H9 (cell line): ENCODE measurements at regions not wholly inside any gene's neighbourhood (a gene's known extent, or its start where the extent isn't known, plus 50 kb on each side); places are given as distances from the start of the nearest gene placed in this dataset.

Source experiments
- DNase-seq: peaks from one replicate; pipeline ENCODE4 v3.0.0-alpha.2; 2017
- H2AFZ ChIP-seq: one replicate; pipeline ENCODE4 v1.6.1; 2013; ENCODE audit warnings: mild to moderate bottlenecking, low read length, control low read depth, moderate library complexity
- H2AK5ac ChIP-seq: 2 replicates; pipeline ENCODE4 v1.6.1; 2013; ENCODE audit warnings: low read length, control low read depth, mixed read lengths; ENCODE audit not compliant: insufficient read length
- H2BK120ac ChIP-seq: one replicate; pipeline ENCODE4 v1.6.1; 2013; ENCODE audit warnings: low read depth, mild to moderate bottlenecking, low read length, control low read depth, inconsistent platforms; ENCODE audit not compliant: poor library complexity, severe bottlenecking
- H2BK12ac ChIP-seq: 2 replicates; pipeline ENCODE4 v1.6.1; 2013; ENCODE audit warnings: low read length, control low read depth, mixed read lengths, low read depth; ENCODE audit not compliant: insufficient read length
- H2BK15ac ChIP-seq: 2 replicates; pipeline ENCODE4 v1.6.1; 2013; ENCODE audit warnings: low read depth, low read length, control low read depth
- H2BK20ac ChIP-seq: one replicate; pipeline ENCODE4 v1.6.1; 2013; ENCODE audit warnings: low read depth, mild to moderate bottlenecking, low read length, control low read depth, inconsistent platforms; ENCODE audit not compliant: poor library complexity, severe bottlenecking
- H2BK5ac ChIP-seq: 2 replicates; pipeline ENCODE4 v1.6.1; 2013; ENCODE audit warnings: low read length, control low read depth, mixed read lengths; ENCODE audit not compliant: insufficient read length
- H3K14ac ChIP-seq: 2 replicates; pipeline ENCODE4 v1.6.1; 2013; ENCODE audit warnings: low read length, control low read depth; ENCODE audit not compliant: insufficient read depth
- H3K18ac ChIP-seq: 2 replicates; pipeline ENCODE4 v1.6.1; 2013; ENCODE audit warnings: low read depth, mild to moderate bottlenecking, mixed read lengths, low read length, control low read depth; ENCODE audit not compliant: insufficient read length
- H3K23ac ChIP-seq: 2 replicates; pipeline ENCODE4 v1.6.1; 2013; ENCODE audit warnings: low read length, control low read depth, mixed read lengths, low read depth; ENCODE audit not compliant: insufficient read length
- H3K23me2 ChIP-seq: 2 replicates; pipeline ENCODE4 v1.6.1; 2013; ENCODE audit warnings: low read depth, mild to moderate bottlenecking, mixed read lengths, low read length, control low read depth; ENCODE audit not compliant: insufficient read length, poor library complexity, severe bottlenecking
- H3K27ac ChIP-seq: 2 replicates; pipeline ENCODE4 v1.5.1; 2013; ENCODE audit warnings: low read length, control low read depth, mixed read lengths, low read depth; ENCODE audit not compliant: insufficient read length
- H3K27me3 ChIP-seq: 2 replicates; pipeline ENCODE4 v1.6.1; 2013; ENCODE audit warnings: low read length, control low read depth, inconsistent platforms; ENCODE audit not compliant: insufficient read depth
- H3K4ac ChIP-seq: 2 replicates; pipeline ENCODE4 v1.6.1; 2013; ENCODE audit warnings: low read depth, mild to moderate bottlenecking, control low read depth, inconsistent platforms, low read length, moderate library complexity
- H3K4me1 ChIP-seq: 2 replicates; pipeline ENCODE4 v1.6.1; 2013; ENCODE audit warnings: low read length, control low read depth, inconsistent platforms; ENCODE audit not compliant: insufficient read depth
- H3K4me2 ChIP-seq: 2 replicates; pipeline ENCODE4 v1.6.1; 2013; ENCODE audit warnings: low read length, control low read depth, mixed read lengths; ENCODE audit not compliant: insufficient read length, insufficient read depth
- H3K56ac ChIP-seq: 2 replicates; pipeline ENCODE4 v1.6.1; 2013; ENCODE audit warnings: low read depth, mild to moderate bottlenecking, mixed read lengths, low read length, control low read depth; ENCODE audit not compliant: insufficient read length
- H3K79me1 ChIP-seq: 2 replicates; pipeline ENCODE4 v1.6.1; 2013; ENCODE audit warnings: low read depth, mild to moderate bottlenecking, moderate library complexity, low read length, control low read depth, inconsistent platforms; ENCODE audit not compliant: insufficient read depth, poor library complexity, severe bottlenecking
- H3K79me2 ChIP-seq: 2 replicates; pipeline ENCODE4 v1.6.1; 2013; ENCODE audit warnings: low read length, control low read depth, inconsistent platforms; ENCODE audit not compliant: insufficient read depth
- H3K9ac ChIP-seq: 2 replicates; pipeline ENCODE4 v1.6.1; 2013; ENCODE audit warnings: low read length, control low read depth, mixed read lengths; ENCODE audit not compliant: insufficient read length; ENCODE audit errors: extremely low read depth
- H3K9me3 ChIP-seq: one replicate; pipeline ENCODE4 v1.6.1; 2013; ENCODE audit warnings: low read depth, low read length, inconsistent platforms; ENCODE audit not compliant: control insufficient read depth
- H3T11ph ChIP-seq: one replicate; pipeline ENCODE4 v1.6.1; 2013; ENCODE audit warnings: mild to moderate bottlenecking, low read length, control low read depth, inconsistent platforms
- H4K20me1 ChIP-seq: one replicate; pipeline ENCODE4 v1.6.1; 2013; ENCODE audit not compliant: control insufficient read depth, insufficient read length, insufficient read depth
- H4K5ac ChIP-seq: 2 replicates; pipeline ENCODE4 v1.6.1; 2013; ENCODE audit warnings: low read depth, mild to moderate bottlenecking, mixed read lengths, low read length, control low read depth; ENCODE audit not compliant: insufficient read length
- H4K8ac ChIP-seq: replicated peaks from 2 replicates; pipeline ENCODE4 v1.6.1; 2013; ENCODE audit warnings: low read length, control low read depth, mixed read lengths, low read depth; ENCODE audit not compliant: insufficient read length
- H4K91ac ChIP-seq: 2 replicates; pipeline ENCODE4 v1.6.1; 2013; ENCODE audit warnings: low read depth, mild to moderate bottlenecking, moderate library complexity, mixed read lengths, low read length, control low read depth; ENCODE audit not compliant: insufficient read length
- H3K27ac Mint-ChIP-seq, 3 experiments: 2 replicates in 2 of 3; 3 replicates in 1 of 3; pipeline ENCODE4 v1.8.0; 2020 to 2021; ENCODE audit warnings: mixed read lengths in 3 of 3, mild to moderate bottlenecking in 1 of 3, moderate library complexity in 1 of 3
- H3K27me3 Mint-ChIP-seq: 2 replicates; pipeline ENCODE4 v1.8.0; 2021; ENCODE audit warnings: low read depth, mild to moderate bottlenecking, moderate library complexity, mixed read lengths
- H3K36me3 Mint-ChIP-seq, 3 experiments: 2 replicates in 2 of 3; 3 replicates in 1 of 3; pipeline ENCODE4 v1.8.0; 2020 to 2021; ENCODE audit warnings: low read depth in 3 of 3, mixed read lengths in 3 of 3; ENCODE audit not compliant: insufficient read depth in 1 of 3
- H3K4me1 Mint-ChIP-seq, 2 experiments: 2 replicates each; pipeline ENCODE4 v1.8.0; 2020; ENCODE audit warnings: mixed read lengths in 2 of 2
- H3K4me3 Mint-ChIP-seq, 2 experiments: 2 replicates in 1 of 2; 3 replicates in 1 of 2; pipeline ENCODE4 v1.8.0; 2020 to 2021; ENCODE audit warnings: mild to moderate bottlenecking in 2 of 2, mixed read lengths in 2 of 2, moderate library complexity in 1 of 2
- H3K9me3 Mint-ChIP-seq, 2 experiments: 2 replicates in 1 of 2; 3 replicates in 1 of 2; pipeline ENCODE4 v1.8.0; 2020; ENCODE audit warnings: mild to moderate bottlenecking in 2 of 2, mixed read lengths in 2 of 2, moderate library complexity in 1 of 2
- CTCF ChIP-seq: fragments of 200-600 bp; sonication (generic); conservative IDR thresholded peaks from 3 replicates; pipeline ENCODE4 v1.8.0; 2021; ENCODE audit warnings: antibody characterized with exemption, mild to moderate bottlenecking

- no peaks in the 10 kb centered on the region for H4K20me1 ChIP-seq
- H3K23ac ChIP-seq = no peak overlapping the region
- no peaks in the 10 kb centered on the region for H3K27me3 ChIP-seq
- no peak overlapping the region for H2BK5ac ChIP-seq
- H3K9ac ChIP-seq = no peak overlapping the region
- H2BK20ac ChIP-seq = no peak overlapping the region
- no peaks in the 10 kb centered on the region for H3K4me1 ChIP-seq
- peaks cover 13 to 14% of the 10 kb centered on the region in 2 experiments for H3K9me3 Mint-ChIP-seq
- H3K4me1 Mint-ChIP-seq = peaks cover 10 to 11% of the 10 kb centered on the region in 2 experiments
- H3K79me2 ChIP-seq = no peaks in the 10 kb centered on the region
- H3K4me3 Mint-ChIP-seq = no peak overlapping the region
- H3K18ac ChIP-seq = no peak overlapping the region
- H3T11ph ChIP-seq = no peak overlapping the region
- no peak overlapping the region for H2BK120ac ChIP-seq
- no peak overlapping the region for H2BK12ac ChIP-seq
- no peak overlapping the region for H3K4me2 ChIP-seq
- peaks cover 1% of the 10 kb centered on the region for H3K27me3 Mint-ChIP-seq
- H4K8ac ChIP-seq = no peak overlapping the region
- H4K5ac ChIP-seq = no peak overlapping the region
- no peak overlapping the region for H3K56ac ChIP-seq
- H3K79me1 ChIP-seq = no peaks in the 10 kb centered on the region
- no peak overlapping the region for H4K91ac ChIP-seq
- H2AFZ ChIP-seq = no peak overlapping the region
- no peak overlapping the region for H3K27ac ChIP-seq
- H2BK15ac ChIP-seq = no peak overlapping the region
- TF ChIP-seq CTCF = no peak
- no peak overlapping the region for H3K27ac Mint-ChIP-seq
- H3K4ac ChIP-seq = no peak overlapping the region
- H3K9me3 ChIP-seq = no peaks in the 10 kb centered on the region
- peaks cover 7 to 15% (median 9%) of the 10 kb centered on the region in 3 experiments for H3K36me3 Mint-ChIP-seq
- H3K23me2 ChIP-seq = no peaks in the 10 kb centered on the region
- H2AK5ac ChIP-seq = no peak overlapping the region
- H3K14ac ChIP-seq = no peak overlapping the region
- no peak for DNase-seq
These were observed 60.0 kb downstream of the BBS10 start for GRCh38 chr12:76288218-76288617.
